Umbilical cord (tissue), 1 donor: ENCODE measurements at regions not wholly inside any gene's neighbourhood (a gene's known extent, or its start where the extent isn't known, plus 50 kb on each side); places are given as distances from the start of the nearest gene placed in this dataset.
A peak's percentile ranks its signal among the peaks of the same experiment; 100 is the strongest.
"Not testable (repeated sequence)": the region's sequence is repeated elsewhere in the genome, so short reads cannot be mapped to it uniquely, and the experiment has no call there.

Experiments
- DNase-seq: peaks from one replicate; pipeline ENCODE4 v3.0.0-alpha.2; 2015; ENCODE audit warnings: low spot score

- no peak for DNase-seq
Measured at GRCh38 chr21:28712411-28712810, 280.3 kb downstream of the LTN1 start.

DNA sequence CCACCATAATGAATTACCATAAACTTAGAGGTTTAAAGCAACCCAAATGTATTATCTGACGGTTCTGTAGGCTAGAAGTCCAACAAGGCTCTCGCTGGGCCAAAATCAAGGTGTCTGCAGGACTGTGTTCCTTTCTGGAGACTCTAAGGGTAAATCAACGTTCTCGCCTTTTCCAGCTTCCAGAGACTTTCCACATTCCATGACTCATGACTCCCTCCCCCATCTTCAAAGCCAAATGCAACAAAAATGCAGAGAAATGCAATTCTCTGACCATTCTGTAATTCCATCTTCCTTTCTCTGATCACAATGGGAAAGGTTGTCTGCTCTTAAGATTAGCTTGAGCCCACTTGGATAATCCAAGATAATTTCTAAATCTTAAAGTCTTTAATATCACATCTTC lies 287.1 kb downstream of the LTN1 start:
- DNase-seq, result no peak

DNA sequence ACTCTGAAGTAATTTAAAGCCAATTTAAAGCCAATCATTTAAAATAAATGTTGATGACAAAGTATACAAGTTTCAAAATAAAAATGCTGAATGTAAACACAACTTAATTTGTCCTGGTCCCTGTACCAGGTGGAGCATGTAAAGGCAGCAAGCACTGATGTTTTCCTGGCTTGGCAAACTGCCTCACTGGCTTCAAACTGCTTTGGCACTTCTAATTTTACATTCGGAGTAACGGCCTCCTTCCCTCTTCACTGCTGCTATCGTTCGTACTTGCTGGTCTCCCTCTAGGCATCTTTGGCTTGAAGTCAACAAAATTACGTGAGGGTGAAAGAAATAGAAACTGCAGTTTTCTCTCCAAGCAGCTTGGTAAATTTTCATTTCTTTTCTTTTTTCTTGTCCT lies 287.9 kb downstream of the LTN1 start:
- DNase-seq, result peak; percentile 40

- no peak for DNase-seq
Measured at GRCh38 chr21:28703861-28704260, 288.8 kb downstream of the LTN1 start.

GRCh38 chr21:28699596-28700259 lies 292.9 kb downstream of the LTN1 start:
- DNase-seq, result peak; percentile 35

- DNase-seq, result no peak
Measured at GRCh38 chr21:28699186-28699585, 293.5 kb downstream of the LTN1 start.

- DNase-seq, result peak; percentile 15
Measured at GRCh38 chr21:28696844-28697410, 295.8 kb downstream of the LTN1 start.

- peak; percentile 51 for DNase-seq
Measured at GRCh38 chr21:28693476-28693875, 299.2 kb downstream of the LTN1 start.

GRCh38 chr21:28690196-28690595 lies 302.5 kb downstream of the LTN1 start:
- no peak for DNase-seq

GRCh38 chr21:28688381-28688780 lies 304.3 kb downstream of the LTN1 start:
- DNase-seq, result no peak

GRCh38 chr21:28687586-28687985 lies 305.1 kb downstream of the LTN1 start:
- peak; percentile 71 for DNase-seq

GRCh38 chr21:28683982-28684752 lies 308.5 kb downstream of the LTN1 start:
- no peak for DNase-seq

DNA sequence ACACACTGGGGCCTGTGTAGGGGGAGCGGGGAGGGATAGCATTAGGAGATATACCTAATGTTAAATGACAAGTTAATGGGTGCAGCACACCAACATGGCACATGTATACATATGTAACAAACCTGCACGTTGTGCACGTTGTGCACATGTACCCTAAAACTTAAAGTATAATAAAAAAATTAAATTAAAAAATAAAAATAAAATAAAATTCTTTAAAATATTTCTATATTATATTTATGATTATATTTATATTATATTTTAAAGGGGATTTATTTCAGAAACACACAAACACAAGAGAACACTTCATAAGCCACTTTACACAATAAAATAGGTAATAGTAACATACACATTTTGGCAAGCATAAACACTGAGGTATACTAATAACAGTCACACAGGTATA lies 309.8 kb downstream of the LTN1 start:
- DNase-seq, result not testable (repeated sequence)

DNA sequence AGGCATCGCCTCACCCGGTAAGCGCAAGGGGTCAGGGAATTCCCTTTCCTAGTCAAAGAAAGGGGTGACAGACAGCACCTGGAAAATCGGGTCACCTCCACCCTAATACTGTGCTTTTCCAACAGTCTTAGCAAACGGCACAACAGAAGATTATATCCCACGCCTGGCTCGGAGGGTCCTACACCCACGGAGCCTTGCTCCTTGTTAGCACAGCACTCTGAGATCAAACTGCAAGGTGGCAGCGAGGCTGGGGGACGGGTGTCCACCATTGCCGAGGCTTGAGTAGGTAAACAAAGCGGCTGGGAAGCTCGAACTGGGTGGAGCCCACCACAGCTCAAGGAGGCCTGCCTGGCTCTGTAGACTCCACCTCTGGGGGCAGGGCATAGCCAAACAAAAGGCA lies 315.6 kb downstream of the LTN1 start:
- not testable (repeated sequence) for DNase-seq

DNA sequence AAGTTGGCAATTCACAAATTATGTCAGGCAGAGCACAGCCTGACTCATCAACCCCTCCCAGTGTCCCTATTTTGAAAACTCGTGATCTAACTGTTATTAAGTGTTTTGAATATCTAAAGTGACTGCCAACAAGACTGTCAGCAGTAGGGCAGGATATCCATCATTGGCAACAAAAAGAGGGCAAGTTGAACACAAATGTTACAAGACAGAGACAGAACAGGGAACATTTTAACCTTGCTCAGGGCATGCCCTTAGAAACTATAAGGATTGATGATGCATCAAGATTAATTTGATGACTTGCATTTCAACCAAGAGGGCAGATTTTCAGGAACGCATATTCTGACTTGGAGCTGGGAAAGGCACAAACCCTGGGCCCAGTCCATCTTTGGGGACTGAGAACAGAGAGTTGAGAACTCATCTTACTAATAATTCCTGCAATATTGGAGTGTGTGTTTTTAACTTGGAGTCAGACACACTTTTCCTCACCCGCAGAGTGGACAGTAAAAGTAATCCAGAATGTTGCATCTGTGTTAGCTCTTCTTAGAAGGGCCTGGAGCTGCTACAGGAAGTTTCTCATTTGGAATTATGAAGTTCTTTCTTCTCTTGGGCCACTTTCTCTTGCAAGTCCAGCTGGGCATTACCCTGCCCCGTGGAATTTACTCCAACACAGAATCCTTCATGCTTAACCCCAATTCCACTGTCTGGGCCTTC lies 317.2 kb downstream of the LTN1 start:
- DNase-seq, result peak; percentile 59

- no peak for DNase-seq
Measured at GRCh38 chr21:28674763-28675162, 317.9 kb downstream of the LTN1 start.

GRCh38 chr21:28671549-28672195 lies 321.0 kb downstream of the LTN1 start:
- DNase-seq, result no peak

GRCh38 chr21:28669971-28670653 lies 322.6 kb downstream of the LTN1 start:
- no peak for DNase-seq

DNA sequence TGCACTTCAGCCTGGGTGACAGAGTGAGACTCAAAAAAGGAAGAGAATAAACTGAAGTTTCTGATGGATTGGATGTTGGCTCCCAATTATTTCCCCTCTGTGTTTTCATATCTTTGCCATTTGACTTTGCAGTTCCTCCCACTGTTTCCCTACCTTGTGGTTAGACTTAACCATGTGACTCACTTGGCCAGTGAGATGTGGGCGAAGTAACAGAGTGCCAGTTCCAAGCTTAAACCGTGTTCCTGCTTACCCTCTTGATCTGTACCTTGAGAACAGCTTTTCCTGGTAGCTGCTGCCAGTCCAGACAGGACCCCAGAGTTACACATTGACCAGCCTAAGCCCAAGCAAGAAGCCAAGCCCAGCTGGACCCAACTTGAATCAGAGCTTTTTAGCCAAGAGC lies 323.4 kb downstream of the LTN1 start:
- DNase-seq, result no peak

GRCh38 chr21:28663754-28664153 lies 328.9 kb downstream of the LTN1 start:
- no peak for DNase-seq

- no peak for DNase-seq
Measured at GRCh38 chr21:28663111-28663693, 329.5 kb downstream of the LTN1 start.
